DMS53 treated with DMSO at 0.1 percent for 48 hours (cell line): ENCODE measurements at regions not wholly inside any gene's neighbourhood (a gene's known extent, or its start where the extent isn't known, plus 50 kb on each side); places are given as distances from the start of the nearest gene placed in this dataset.

ENCODE experiments used
- DNase-seq: peaks from one replicate; lab custom pipeline; 2025; ENCODE audit not compliant: unreplicated experiment; lab: John Stamatoyannopoulos, UW

DNA sequence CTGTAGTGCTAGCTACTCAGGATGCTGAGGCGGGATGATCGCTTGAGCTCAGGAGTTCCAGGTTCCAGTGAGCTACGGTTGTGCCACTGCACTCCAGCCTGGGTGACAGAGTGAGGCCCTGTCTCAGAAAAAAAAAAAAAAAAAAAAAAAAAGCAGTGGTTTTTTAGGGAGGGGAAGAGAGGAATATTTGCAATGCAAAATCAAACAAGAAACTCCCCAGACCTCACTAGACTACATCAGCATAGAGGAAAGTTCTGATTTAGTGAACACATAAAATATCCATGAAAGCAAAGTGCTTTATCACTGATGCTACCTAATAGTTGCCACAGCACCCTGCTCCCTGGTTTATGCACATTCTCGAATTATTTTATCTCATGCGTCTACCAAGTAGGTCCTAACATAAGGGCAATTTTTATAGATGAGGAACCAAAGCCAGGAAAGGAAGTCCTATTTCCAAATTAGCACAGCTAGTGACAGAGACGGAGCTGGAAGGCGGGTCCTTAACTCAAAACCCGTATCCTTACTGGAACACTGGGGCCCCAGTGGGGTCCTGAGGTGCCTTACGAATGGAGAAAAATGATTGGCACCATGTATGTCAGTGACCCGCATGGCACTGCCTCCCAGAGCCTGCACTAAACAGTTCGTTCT is 50.7 kb upstream of the GPR157 start:
- DNase-seq = no peak

DNA sequence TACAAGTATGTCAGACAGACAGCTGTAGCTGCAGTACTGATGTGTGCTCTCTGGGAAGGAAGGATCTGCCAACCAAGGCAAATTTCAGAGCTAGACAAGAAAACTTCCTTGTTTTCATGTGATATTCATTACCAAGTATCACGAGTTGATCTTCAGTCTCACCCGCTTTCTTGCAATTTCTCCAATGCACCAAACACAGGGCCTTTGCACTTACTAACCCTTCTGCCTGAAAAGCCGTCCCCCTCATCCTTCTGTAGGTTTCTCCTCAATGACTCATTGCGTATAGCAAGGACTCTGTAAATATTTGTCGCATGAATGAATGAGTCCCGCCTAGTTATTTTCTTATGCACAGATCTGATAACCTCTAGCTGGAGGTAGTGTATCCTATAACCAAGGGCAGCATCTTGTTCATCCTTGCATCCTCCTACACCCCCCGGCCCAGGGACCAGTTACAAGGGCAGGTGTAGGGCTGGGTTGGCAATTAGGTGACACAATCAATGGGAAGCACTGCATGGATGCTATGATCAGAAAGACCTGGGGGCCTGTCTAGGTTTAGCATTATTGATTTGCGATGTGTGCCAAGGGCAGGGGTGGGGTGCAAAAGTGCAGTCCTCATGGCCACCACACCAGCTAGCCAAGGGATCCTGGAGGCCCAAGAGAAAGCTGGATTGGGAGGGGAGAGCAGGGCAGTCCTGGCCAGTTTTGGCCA is 51.4 kb upstream of the GPR157 start:
- peak; percentile 63 for DNase-seq

- peak; percentile 39 for DNase-seq
Observed at GRCh38 chr1:9181176-9181906, 52.4 kb upstream of the GPR157 start.

GRCh38 chr1:9181990-9182783 is 52.4 kb upstream of the H6PD start:
- DNase-seq = peak; percentile 35

DNA sequence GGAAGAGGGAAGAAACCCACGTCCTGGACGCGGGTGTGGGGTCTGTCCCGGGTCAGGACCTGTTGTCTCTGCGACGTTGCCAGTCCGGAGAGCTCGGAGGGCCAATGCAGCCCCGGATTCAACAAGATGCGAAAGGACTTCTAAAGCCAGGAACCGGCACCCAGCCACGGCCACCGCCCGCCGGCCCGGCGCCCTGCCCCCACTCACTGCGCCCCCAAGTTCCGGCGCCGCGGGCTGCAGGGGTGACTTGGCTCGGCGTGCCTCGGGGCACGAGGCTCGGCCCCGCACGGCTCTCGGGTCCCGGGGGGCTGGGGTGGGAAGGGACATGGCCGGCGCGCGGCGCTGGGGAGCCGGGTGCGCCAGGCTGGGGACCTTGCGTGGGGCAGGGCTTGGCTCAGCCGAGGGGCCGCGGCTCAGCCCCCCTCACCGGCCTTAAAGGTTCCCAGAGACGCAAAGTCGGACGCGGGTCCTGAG is 51.8 kb upstream of the H6PD start:
- no peak for DNase-seq

DNA sequence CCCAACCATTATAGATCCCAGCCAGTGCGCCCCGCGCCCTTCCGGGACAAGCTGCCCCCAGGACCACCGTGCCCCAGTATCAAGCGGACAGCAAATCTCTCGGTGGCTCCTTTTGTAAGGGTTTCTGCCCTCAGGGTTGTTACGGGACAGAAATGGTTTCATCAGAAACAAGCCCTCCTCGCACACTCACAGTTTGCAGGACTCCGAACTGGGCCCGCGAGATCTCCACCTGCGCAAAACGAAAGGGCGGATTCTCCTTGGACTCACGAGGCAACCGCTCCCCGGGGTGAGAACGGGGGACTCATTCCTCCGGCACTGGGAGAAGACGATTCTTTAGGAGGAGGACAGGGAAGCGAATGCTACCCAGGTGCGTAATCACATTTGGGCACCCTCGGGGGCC is 51.1 kb upstream of the H6PD start:
- no peak for DNase-seq

- no peak for DNase-seq
Observed at GRCh38 chr1:9183898-9184297, 50.7 kb upstream of the H6PD start.

GRCh38 chr1:9184749-9185148 is 49.8 kb upstream of the H6PD start:
- DNase-seq = no peak
